HFFc6 (cell line): ENCODE measurements at regions not wholly inside any gene's neighbourhood (a gene's known extent, or its start where the extent isn't known, plus 50 kb on each side); places are given as distances from the start of the nearest gene placed in this dataset.

Experiments
- DNase-seq: peaks from one replicate; pipeline ENCODE4 v3.0.0-alpha.2; 2018
- H3K27ac Mint-ChIP-seq: 2 replicates; pipeline ENCODE4 v1.8.0; 2020; ENCODE audit warnings: mild to moderate bottlenecking, mixed read lengths
- H3K27me3 Mint-ChIP-seq: 2 replicates; pipeline ENCODE4 v1.8.0; 2021; ENCODE audit warnings: mild to moderate bottlenecking, moderate library complexity, mixed read lengths; ENCODE audit not compliant: insufficient read depth
- H3K36me3 Mint-ChIP-seq: 2 replicates; pipeline ENCODE4 v1.8.0; 2021; ENCODE audit warnings: low read depth, mixed read lengths
- H3K4me1 Mint-ChIP-seq: 2 replicates; pipeline ENCODE4 v1.8.0; 2020; ENCODE audit warnings: low read depth, mixed read lengths
- H3K4me3 Mint-ChIP-seq: 2 replicates; pipeline ENCODE4 v1.8.0; 2020; ENCODE audit warnings: mild to moderate bottlenecking, moderate library complexity, mixed read lengths
- H3K9me3 Mint-ChIP-seq: 2 replicates; pipeline ENCODE4 v1.8.0; 2020; ENCODE audit warnings: mild to moderate bottlenecking, mixed read lengths
- CTCF ChIP-seq: fragments of 200-600 bp; sonication (generic); IDR thresholded peaks from 2 replicates; pipeline ENCODE4 v1.5.0; 2021; ENCODE audit warnings: antibody characterized with exemption, mild to moderate bottlenecking

GRCh38 chr1:36533897-36534296, 51.2 kb upstream of the CSF3R start:
- Mint-ChIP-seq H3K4me3 (no peak overlapping the region), H3K27ac (no peak overlapping the region), H3K27me3 (peaks cover 18% of the 10 kb centered on the region), H3K9me3 (no peaks in the 10 kb centered on the region), H3K4me1 (no peaks in the 10 kb centered on the region), H3K36me3 (no peaks in the 10 kb centered on the region)
- TF ChIP-seq CTCF = no peak
- DNase-seq = no peak

DNA sequence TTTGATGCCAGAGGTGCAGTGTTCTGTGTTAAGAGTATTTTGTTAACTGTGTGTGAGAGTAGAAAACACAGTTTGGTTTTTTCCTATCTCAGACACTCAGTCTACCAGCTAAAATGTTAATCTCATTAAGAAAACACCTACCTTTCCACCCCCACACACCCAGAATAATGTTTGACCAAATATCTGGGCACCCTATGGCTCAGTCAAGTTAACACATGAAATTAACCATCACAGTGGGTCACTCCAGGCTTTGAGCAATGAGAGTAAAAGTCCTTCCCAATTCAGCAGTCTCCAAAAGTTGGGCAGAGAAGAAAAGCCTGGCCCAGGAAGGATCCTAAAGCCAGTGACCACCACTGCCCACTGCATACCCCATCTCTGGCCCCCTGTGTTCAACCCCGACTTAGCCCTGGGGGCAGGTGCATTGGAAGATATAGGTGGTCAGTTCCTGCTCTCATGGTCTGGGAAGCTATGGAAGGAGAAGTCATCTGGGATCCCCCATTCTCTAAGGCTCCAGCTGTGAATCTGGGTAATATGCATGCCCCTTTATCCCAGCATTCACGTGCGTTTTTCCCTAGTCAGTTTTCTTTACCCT, 50.2 kb upstream of the CSF3R start:
- Mint-ChIP-seq H3K4me1 (no peaks in the 10 kb centered on the region), H3K4me3 (no peak overlapping the region), H3K36me3 (no peaks in the 10 kb centered on the region), H3K9me3 (no peaks in the 10 kb centered on the region), H3K27ac (no peak overlapping the region), H3K27me3 (peaks cover 16% of the 10 kb centered on the region)
- DNase-seq = no peak
- no peak for TF ChIP-seq CTCF
